HL-60 (cell line): ENCODE measurements at regions not wholly inside any gene's neighbourhood (a gene's known extent, or its start where the extent isn't known, plus 50 kb on each side); places are given as distances from the start of the nearest gene placed in this dataset.

ENCODE experiments used
- CTCF ChIP-seq: IDR thresholded peaks from one replicate; pipeline ENCODE4 v1.5.1; 2011; ENCODE audit warnings: low read length, control low read depth, inconsistent platforms; ENCODE audit not compliant: insufficient read depth
- POLR2AphosphoS5 ChIP-seq: IDR thresholded peaks from 2 replicates; pipeline ENCODE4 v1.6.1; 2012; ENCODE audit warnings: low read depth

- TF ChIP-seq CTCF (no peak), POLR2AphosphoS5 (no peak)
Observed at GRCh38 chr10:84704101-84704500, 375.7 kb downstream of the CCSER2 start.
